ENCODE measurements at regions not wholly inside any gene's neighbourhood (a gene's known extent, or its start where the extent isn't known, plus 50 kb on each side); places are given as distances from the start of the nearest gene placed in this dataset.

DNA sequence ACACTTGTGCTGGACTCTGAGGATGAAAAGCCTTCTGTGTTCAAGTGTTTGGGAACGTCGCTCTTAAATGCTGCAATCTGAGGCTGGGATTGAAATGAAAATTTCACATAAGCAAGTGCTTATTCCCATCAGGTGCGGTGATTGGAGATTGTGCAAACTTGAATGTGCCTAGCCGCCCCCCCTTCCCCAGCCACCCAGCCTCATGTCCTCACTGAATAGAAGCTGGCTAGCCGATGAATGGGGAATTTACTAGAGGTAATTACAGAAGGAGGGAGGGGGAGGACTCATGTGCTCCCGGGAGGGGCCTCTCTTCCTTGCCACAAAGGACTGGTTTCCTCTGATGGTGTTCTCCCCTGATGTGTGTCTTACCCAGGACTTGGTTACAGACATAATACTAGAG, 544.8 kb upstream of the EEF2KMT start:
- no peak for DNase-seq (ENCODE audit: low read depth in 3 of 3, low spot score in 1 of 3)

DNA sequence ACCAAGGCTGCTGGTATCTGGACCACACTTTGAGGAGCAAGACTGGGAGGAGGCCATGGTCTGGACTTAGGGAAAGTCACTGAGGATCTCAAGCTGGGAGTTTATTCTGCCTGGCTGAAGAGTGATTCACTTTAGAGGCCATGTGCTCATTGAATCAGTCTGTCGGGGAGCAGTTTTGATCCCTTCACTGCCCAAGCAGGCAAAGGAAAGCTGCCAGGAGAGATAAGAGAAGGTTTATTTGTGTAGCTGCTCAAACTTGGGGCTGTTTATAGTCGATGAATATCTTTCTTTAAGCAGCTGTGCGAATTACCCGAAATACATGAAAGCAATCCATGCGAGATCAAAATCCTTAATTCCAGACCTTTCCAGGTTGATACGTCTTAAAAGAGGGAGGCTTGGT, 544.4 kb upstream of the EEF2KMT start:
- DNase-seq (ENCODE audit: low read depth in 3 of 3, low spot score in 1 of 3): no peak

DNA sequence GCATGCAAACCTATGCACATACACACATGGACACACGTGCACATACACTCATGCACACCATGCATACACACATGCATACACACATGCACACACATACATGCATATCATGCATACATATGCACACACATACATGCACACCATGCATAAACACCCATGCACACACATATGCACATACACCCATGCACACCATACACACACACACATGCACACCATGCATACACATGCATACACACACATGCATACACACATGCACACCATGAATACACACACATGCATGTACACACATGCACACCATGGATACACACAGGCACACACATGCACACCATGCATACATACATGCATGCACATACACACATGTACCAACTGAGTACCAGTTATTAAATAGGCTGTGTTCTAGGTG, 543.3 kb upstream of the EEF2KMT start:
- no peak for DNase-seq (ENCODE audit: low read depth in 3 of 3, low spot score in 1 of 3)

DNA sequence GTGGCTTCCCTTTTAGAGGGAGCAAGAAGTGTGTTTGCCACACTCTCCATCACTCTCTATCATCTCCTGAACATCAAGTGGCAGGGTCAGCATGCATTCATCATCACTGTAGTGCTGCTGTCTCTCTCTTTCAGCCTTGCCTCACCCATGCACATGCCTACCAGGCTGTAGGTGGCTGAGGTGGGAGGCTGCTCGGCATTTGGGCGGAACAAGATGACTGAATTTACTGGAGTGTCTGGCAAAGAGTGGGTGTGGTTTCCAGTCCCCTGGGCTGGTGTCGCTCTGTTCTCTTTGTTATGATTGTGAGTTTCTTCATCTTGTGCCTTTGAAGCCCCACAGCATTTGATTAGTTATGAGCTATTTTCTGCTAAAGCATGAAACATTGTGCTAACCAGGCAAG, 541.9 kb upstream of the EEF2KMT start:
- no peak for DNase-seq (ENCODE audit: low read depth in 3 of 3, low spot score in 1 of 3)

DNA sequence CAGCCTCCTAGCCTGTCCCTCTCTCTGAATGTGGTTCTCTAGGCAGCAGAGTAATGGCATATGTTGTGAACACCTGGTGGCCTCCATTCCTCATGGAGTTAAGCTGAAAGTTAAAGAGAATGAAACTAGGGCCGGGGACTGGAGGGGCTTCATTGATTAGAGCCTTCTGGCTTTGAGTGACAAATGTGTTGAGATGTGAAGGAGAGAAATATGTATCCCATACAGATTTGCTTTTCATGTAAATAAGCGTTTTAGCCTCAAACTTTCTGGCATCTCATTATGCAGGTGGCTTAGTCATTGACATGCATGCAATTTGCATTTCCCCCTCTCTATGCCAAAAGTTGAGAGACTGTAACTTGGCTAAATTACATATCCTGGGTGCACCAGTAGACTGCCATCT, 537.7 kb upstream of the EEF2KMT start:
- no peak for DNase-seq (ENCODE audit: low read depth in 3 of 3, low spot score in 1 of 3)

DNA sequence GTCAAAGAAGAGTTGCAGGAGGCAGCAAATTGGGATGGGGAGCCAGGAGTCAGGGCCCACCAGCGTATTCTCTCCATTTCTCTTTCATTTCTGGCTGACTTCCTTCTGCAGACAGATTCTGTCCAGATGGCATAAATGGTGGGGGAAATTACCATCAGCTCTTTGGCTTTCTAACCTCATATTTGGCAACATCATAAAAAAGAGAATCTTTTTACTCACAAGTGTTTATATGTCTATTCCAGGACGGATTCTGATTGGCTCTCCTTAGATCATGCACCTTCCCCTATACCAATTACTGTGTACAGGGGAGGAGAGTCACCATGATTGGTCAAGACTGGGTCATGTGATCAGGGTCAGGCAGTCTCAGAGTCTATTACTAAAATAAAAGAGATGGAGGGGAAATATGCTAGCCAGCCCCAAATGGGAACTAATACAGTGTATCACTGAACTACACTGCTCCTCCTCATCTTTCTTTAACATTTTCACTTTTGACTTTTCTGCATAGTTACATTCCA, 537.1 kb upstream of the EEF2KMT start:
- no peak for DNase-seq (ENCODE audit: low read depth in 3 of 3, low spot score in 1 of 3)

DNA sequence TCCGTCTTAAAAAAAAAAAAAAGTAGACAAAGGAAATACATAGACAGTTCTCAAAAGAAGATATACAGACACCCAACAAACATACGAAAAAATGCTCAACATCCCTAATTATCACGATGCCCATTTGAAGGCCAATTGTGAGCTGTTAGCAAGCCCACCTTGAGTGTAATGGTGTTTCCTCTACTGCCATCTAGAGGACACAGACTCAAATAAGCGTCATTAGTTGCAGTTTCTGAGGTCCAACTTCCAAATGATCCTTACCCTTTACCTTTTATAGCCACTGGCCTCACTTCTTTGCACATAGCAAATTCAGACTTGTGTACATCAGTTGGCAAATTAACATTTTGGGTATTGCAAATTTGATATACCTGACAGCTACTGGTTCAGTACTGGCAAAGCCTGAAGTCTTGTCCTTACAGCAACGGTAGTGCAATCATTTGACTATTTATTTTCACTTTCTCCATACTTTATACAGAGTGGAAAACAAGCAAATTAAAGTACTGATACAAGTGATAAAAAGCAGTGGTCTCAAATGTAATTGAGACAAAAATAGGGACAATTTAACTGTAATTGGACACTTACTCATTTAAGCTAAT, 536.3 kb upstream of the EEF2KMT start:
- no peak for DNase-seq (ENCODE audit: low read depth in 3 of 3, low spot score in 1 of 3)

DNA sequence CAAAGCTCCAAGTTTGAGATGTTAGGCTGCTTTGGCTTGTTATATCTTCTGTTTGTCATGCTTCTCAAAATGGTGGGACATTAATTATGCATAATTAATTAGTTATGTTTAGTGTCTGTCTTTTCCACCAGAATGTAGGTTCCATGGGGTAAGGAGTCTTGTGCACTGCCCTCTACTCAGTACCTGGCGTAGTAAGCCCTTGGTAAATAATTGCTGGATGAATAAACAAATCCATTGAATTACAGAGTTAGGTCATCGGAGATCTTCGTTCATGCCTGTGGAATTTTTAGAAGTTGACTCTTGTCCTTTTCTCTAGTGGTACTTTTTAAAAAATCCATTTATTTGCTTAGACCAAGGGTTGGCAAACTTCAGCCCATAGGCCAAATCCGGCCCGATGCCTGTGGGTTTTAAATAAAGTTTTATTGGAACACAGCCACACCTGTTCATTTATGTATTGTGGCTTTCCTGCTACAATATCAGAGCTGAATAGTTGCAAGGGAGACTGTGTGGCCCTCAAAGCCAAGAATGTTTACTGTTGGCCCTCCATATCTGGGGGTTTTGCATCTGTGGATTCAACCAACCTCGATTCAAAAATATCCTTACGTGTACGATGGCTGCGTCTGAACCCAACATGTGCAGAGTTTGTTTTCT, 524.8 kb upstream of the EEF2KMT start:
- DNase-seq (ENCODE audit: low read depth in 3 of 3, low spot score in 1 of 3): no peak

DNA sequence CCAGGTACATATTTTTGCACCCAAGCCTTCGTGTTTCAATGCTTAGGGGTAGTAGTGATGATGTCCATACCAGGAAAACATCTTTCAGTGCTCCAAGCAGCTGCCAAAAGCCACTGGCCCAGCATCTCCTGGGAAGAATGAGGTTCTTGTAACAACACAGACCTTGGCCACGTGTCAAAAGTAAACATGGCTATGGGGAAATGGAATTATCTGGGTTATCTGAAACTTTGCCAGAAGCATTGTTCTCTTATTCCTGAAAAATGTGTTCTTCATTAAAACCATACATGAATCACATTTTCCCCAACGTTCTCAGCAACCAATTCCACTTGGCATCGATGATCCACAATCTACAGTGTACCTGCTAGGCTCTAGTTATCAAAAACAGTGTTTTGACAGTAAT, 524.2 kb upstream of the EEF2KMT start:
- DNase-seq (ENCODE audit: low read depth in 3 of 3, low spot score in 1 of 3): no peak

DNA sequence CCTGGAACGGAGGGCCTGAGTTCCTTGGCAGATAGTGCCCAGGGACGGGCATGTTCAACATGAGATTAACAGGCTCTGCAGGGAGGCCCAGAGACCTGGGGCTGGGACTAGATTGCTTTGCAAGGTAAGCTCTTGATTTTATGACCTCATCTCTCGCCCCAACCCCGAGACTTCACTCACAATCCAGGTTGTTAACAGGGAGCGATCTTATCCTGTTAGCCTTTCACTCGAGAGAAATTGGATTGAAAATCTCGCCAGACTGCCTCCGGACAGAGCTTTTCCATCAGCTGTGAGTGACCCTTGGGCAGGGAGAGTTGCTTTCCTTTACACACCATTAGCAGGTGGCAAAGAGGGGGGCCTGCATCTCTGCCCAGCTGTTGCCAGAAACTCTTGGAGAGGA, 521.7 kb upstream of the EEF2KMT start:
- no peak for DNase-seq (ENCODE audit: low read depth in 3 of 3, low spot score in 1 of 3)

DNA sequence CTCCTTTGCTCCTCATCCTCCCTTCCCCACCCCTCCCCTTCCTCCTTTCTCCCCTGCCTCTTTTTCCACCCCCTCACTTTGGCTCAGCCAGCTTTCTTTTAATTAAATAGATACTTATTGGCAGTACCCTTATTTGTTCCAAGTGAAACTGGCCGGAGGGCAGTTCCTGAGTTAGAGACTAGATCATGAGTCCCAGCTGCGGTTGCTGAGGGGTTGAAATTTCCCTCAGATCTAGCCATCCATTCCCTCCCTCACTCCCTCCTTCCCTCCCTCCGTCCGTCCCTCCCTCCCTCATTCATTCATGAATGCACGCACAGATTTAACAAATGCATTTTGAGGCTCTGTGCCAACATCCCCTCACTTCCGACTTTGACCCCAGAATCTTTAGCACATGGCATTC, 519.2 kb upstream of the EEF2KMT start:
- no peak for DNase-seq (ENCODE audit: low read depth in 3 of 3, low spot score in 1 of 3)

DNA sequence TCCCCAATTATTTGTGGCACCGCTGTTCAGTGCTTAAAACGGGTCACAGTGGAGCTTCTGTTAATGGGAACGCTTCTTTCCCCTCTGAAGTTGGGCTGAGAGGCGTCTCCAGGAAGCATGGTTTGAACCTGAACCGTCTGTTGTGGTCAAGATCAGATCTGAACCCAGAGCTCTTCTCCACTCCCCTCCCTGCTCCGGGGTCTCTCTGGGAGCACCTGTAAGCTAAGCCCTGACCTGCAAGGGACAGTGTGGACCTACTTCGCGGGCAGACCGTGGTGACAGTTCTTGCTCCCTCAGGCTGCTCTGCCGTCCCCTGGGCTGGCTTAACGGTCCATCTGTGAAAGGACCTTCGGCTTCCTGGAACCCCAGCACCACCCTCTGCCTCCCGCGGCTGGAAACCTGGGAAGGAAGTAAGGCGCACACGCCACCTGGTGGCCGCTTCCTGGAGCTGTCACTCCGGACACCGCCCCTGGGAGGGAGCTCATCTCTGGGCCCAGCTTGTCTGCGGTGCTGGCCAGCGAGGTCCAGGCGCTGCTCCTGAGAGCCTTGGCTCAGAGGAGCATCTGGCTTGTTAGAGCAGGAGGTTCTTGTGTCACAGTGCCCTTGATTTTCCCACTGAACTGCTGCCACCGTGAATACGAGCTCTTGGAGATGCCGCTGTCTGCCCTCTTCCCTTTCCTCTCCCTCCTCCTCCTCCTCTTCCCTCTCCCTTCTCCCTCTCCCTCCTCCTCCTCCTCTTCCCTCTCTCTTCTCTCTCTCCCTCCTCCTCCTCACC, 518.5 kb upstream of the EEF2KMT start:
- peak in 1 of 3 donors; percentile 5 for DNase-seq (ENCODE audit: low read depth in 3 of 3, low spot score in 1 of 3)

DNA sequence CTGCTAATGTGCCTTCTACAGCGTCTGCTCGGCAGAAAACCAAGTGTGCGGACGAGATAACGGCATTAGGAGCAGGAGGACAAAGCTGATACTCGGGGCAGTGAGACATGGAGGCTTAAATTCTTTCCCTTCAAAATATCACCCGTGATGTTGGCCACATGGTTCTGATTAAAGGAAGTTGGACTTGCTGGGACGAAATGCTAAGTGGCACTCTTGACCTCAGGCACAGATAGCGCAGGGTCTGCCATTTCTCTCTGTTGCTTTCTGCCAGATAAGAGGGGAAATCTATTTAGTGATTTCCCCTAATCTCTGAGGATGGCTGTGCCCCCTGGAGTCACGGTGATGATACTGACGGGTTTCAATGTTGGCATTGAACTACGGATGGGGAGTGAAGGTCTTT, 509.6 kb upstream of the EEF2KMT start:
- DNase-seq (ENCODE audit: low read depth in 3 of 3, low spot score in 1 of 3): no peak

DNA sequence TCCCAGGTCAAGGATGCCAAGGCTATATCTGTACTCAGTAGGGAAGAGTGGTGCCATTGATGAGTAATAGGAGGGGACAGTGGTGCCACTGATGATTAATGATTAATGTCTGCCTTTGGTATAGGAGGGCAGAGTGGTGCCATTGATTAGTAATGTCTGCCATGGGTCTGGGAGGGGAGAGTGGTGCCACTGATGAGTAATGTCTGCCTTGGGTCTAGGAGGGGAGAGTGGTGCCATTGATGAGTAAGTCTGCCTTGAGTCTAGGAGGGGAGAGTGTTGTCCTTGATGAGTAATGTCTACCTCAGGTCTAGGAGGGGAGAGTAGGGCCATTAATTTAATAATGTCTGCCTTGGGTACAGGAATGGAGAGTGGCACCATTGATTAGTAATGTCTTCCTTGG, 507.8 kb upstream of the EEF2KMT start:
- DNase-seq (ENCODE audit: low read depth in 3 of 3, low spot score in 1 of 3): no peak

DNA sequence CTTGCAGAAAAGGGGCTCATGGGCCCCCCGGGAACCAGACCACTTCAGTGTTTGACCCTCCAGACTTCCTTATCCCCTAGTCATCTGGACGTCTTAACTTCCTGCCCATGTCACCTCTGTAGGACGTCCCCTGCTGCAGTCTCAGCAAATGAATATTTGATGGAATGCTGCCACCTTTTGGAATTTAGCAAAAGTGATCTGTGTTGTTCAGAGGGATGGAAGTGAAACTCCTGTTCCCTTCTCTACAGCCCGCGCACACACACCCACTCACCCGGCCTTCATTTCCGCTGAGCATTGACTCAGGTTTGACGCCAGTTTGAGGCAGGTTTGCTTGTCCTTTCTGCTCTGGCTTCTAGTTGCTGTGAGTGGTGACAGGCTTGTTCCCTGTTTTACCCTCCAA, 507.2 kb upstream of the EEF2KMT start:
- DNase-seq (ENCODE audit: low read depth in 3 of 3, low spot score in 1 of 3): no peak

DNA sequence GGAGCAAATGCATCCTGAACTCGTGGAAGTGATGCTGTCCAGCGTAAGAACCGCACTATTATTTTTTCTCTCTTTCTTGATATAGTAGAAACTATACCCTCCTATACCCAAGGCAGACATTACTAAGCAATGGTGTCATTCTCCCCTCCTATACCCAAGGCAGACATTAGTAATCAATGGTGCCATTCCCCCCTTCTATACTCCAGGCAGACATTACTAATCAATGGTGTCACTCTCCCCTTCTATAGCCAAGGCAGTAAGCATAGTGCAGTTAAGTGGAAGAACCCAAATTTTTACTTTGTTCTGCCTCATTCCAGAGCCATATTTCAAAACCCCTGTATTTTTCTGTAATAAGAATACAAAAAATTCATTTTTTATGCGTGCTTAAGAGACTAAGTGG, 506.2 kb upstream of the EEF2KMT start:
- DNase-seq (ENCODE audit: low read depth in 3 of 3, low spot score in 1 of 3): no peak

DNA sequence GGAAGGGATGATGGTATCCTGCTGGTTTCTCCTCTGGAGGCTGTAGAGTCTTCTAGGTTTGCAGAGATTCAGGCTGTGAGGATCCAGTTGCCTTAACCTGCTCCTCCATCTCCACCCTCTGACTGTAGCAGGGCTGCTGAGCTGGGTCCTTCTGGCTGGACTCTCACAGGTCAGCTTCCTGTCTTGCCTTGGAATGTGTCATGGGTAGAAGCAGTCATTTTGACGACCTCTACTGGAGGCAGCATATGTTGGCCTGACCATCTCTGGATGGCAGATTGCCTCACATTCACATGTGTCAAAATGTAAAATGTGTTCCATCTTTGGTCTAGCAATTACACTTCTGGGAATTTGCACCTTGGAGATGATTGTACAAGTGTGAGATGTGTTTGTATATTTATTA, 504.4 kb upstream of the EEF2KMT start:
- no peak for DNase-seq (ENCODE audit: low read depth in 3 of 3, low spot score in 1 of 3)

DNA sequence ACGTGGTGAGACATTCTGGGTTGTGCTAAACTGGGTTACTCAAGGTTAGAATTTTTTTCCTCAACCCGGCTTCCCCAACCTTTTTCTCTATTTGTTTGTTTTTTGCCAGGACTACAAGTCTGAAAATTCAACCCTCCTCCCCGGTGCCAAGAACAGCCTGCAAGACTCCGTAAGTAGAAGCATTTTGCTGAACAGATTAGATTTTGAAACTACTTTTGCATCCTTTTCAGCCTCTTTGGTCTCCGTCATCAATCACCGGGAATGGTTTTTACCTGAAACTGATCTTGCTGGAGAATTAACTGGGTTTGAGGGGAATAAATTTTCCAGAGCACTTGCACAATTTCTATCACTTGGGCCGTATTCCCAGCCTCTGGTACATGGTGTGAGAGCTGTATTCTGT, 501.2 kb upstream of the EEF2KMT start:
- DNase-seq (ENCODE audit: low read depth in 3 of 3, low spot score in 1 of 3): no peak

DNA sequence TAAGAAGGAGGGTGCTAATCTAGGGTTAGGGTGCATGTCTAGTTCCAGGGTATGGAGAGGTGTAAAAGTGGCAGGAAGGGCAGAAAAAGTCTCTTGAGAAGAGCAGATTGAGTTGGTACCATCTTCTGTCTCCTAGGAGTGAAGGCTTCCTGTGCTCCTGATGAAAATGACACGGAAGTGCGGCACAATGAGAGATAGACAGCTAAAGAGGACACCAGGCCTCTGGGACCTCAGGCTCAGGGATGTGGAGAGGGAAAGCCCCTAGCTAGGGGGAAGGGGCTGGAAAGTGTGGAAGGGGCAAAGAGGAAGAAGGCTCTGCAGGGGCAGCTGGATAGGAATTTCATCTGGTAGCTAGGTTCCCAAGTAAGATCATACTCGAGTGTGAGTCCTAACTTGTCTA, 498.3 kb upstream of the EEF2KMT start:
- no peak for DNase-seq (ENCODE audit: low read depth in 3 of 3, low spot score in 1 of 3)

DNA sequence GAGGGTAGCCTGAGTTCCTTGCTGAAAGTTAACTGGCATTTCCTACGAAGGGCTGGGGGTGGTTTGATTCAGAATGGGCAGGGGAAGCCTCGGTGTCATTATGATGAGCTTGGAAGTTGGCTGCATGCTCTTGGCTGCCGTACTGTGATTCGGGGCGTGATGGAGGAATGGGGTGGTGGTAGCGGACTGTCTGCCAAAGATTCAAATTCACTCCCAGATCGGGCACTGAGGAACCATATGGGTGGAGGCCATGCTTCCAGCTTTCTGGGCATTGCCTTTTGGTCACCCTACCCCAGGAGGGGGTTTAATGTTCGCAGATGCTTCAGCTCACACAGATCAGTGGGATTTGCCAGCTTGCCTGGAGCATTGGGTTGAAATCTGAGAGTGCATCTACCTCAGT, 492.8 kb upstream of the EEF2KMT start:
- no peak for DNase-seq (ENCODE audit: low read depth in 3 of 3, low spot score in 1 of 3)

DNA sequence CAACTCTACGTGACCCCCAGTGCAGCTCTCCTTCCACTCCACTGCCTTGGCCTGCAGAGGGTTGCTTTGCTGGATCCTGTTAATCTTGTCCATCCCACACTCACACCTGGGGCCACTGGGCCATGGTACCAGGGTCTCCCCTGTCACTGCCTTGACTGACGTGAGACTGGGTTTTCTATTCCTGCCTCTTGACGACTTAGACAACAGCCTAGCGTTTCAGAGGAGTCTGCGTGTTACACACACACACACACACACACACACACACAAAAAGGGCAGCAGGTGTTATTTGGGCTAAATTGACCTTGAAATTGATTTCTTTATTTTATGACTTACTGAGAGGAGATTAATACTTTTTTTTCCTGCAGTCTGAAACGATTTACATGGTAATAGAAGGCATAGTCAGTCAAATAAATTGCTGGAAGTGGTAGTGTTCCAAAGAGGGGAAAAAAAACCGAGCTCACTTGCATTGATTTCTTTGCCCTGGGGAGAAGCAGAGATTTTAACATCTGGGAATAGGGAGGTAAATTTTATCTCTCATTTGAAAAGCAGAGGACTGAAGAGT, 492.3 kb upstream of the EEF2KMT start:
- DNase-seq (ENCODE audit: low read depth in 3 of 3, low spot score in 1 of 3): no peak

DNA sequence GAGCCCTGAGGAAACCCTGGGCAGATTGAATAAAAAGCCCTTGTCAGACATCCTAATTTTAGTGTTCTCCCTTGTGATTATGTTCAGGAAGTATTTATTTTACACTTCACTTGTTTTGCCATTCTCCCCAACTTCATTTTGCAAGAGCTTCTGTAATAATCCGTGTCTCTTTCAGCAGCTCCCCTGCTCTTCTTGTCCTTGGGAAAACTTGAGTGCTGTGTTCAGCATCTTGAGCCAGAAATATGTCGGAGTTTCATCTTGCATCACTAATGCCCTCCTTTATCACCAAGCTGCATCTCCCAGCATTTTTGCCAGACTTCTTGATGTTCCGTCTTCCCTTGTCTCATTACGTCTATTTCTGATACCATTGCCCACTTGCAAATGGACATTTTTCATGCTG, 486.5 kb upstream of the EEF2KMT start:
- no peak for DNase-seq (ENCODE audit: low read depth in 3 of 3, low spot score in 1 of 3)
